ENCODE measurements at regions not wholly inside any gene's neighbourhood (a gene's known extent, or its start where the extent isn't known, plus 50 kb on each side); places are given as distances from the start of the nearest gene placed in this dataset.

GRCh38 chr3:35114686-35115085 is 524.6 kb upstream of the ARPP21 start:
- Histone ChIP-seq H4K20me1 (replicated peaks; ENCODE audit: insufficient read depth) (no peaks in the 10 kb centered on the region), H3F3A (replicated peaks; ENCODE audit: low read depth) (no peaks in the 10 kb centered on the region), H2AFZ (no peak overlapping the region), H3K4me3 (no peak overlapping the region), H3K36me3 (ENCODE audit: insufficient read depth) (no peaks in the 10 kb centered on the region), H3K4me2 (no peak overlapping the region), H3K27ac (ENCODE audit: low read depth) (no peak overlapping the region), H3K9me2 (ENCODE audit: insufficient read depth) (no peaks in the 10 kb centered on the region), H3K27me3 (ENCODE audit: insufficient read depth) (no peaks in the 10 kb centered on the region), H3K4me1 (ENCODE audit: insufficient read depth) (no peaks in the 10 kb centered on the region), H3K79me2 (replicated peaks; ENCODE audit: insufficient read depth) (no peaks in the 10 kb centered on the region)
- Mint-ChIP-seq H3K4me3 (no peak overlapping the region), H3K36me3 (ENCODE audit: low read depth) (no peaks in the 10 kb centered on the region; the same call in 2 of the 3 replicates), H3K9me3 (no peaks in the 10 kb centered on the region), H3K27me3 (ENCODE audit: insufficient read depth, low read depth, poor library complexity) (no peaks in the 10 kb centered on the region), H3K27ac (no peak overlapping the region), H3K4me1 (no peaks in the 10 kb centered on the region)
- no peak for ATAC-seq
- TF ChIP-seq JUNB (IDR thresholded peaks at IDR 0.05; ENCODE audit: unreplicated experiment), result no peak
- TF ChIP-seq REST (IDR thresholded peaks at IDR 0.05; ENCODE audit: unreplicated experiment), result no peak
- TF ChIP-seq ZNF114 (CRISPR knock-in tag; IDR thresholded peaks at IDR 0.05), result no peak
- no peak for TF ChIP-seq ETS1 (IDR thresholded peaks at IDR 0.05)
- TF ChIP-seq NANOG (IDR thresholded peaks at IDR 0.05; ENCODE audit: borderline replicate concordance), result no peak
- no peak for TF ChIP-seq POLR2AphosphoS5 (IDR thresholded peaks at IDR 0.05; ENCODE audit: low read depth)
- no peak for TF ChIP-seq CREB1 (CRISPR knock-in tag; IDR thresholded peaks at IDR 0.05; ENCODE audit: low read depth)
- TF ChIP-seq CTCF (conservative IDR thresholded peaks at IDR 0.05; ENCODE audit: low read depth in 2 of 2), result no peak
- no peak for DNase-seq (ENCODE audit: low spot score)

- H3K36me3 Mint-ChIP-seq (ENCODE audit: low read depth), result no peaks in the 10 kb centered on the region
- ATAC-seq, result no peak
- Histone ChIP-seq H2AFZ (no peak overlapping the region), H3K27ac (ENCODE audit: low read depth) (no peak overlapping the region), H3K79me2 (replicated peaks; ENCODE audit: insufficient read depth) (no peaks in the 10 kb centered on the region), H3K4me2 (no peak overlapping the region), H3K4me3 (no peak overlapping the region), H3K4me1 (ENCODE audit: insufficient read depth) (no peaks in the 10 kb centered on the region), H3K9me2 (ENCODE audit: insufficient read depth) (no peaks in the 10 kb centered on the region), H4K20me1 (replicated peaks; ENCODE audit: insufficient read depth) (no peaks in the 10 kb centered on the region), H3K27me3 (ENCODE audit: insufficient read depth) (no peaks in the 10 kb centered on the region), H3K36me3 (ENCODE audit: insufficient read depth) (no peaks in the 10 kb centered on the region), H3F3A (replicated peaks; ENCODE audit: low read depth) (no peaks in the 10 kb centered on the region)
- H3K27me3 Mint-ChIP-seq (ENCODE audit: insufficient read depth, low read depth, poor library complexity), result no peaks in the 10 kb centered on the region
- H3K4me3 Mint-ChIP-seq, result no peak overlapping the region
- no peaks in the 10 kb centered on the region for H3K9me3 Mint-ChIP-seq
- no peak for DNase-seq (ENCODE audit: low spot score)
- H3K4me1 Mint-ChIP-seq, result no peaks in the 10 kb centered on the region
- H3K27ac Mint-ChIP-seq, result no peak overlapping the region
- no peak for TF ChIP-seq ETS1 (IDR thresholded peaks at IDR 0.05)
- no peak for TF ChIP-seq JUNB (IDR thresholded peaks at IDR 0.05; ENCODE audit: unreplicated experiment)
- no peak for TF ChIP-seq REST (IDR thresholded peaks at IDR 0.05; ENCODE audit: unreplicated experiment)
- TF ChIP-seq EZH2phosphoT487 (IDR thresholded peaks at IDR 0.05; ENCODE audit: unreplicated experiment), result no peak
- TF ChIP-seq CREB1 (CRISPR knock-in tag; IDR thresholded peaks at IDR 0.05; ENCODE audit: low read depth), result no peak
- no peak for TF ChIP-seq POLR2AphosphoS5 (IDR thresholded peaks at IDR 0.05; ENCODE audit: low read depth)
- TF ChIP-seq ZNF114 (CRISPR knock-in tag; IDR thresholded peaks at IDR 0.05), result no peak
- no peak for TF ChIP-seq CTCF (conservative IDR thresholded peaks at IDR 0.05; ENCODE audit: low read depth in 2 of 2)
- TF ChIP-seq STAT1 (IDR thresholded peaks at IDR 0.05; ENCODE audit: unreplicated experiment), result no peak
Observed at GRCh38 chr3:35120026-35120425, 519.3 kb upstream of the ARPP21 start.

Data from GM23338 (cell line).